Epithelial cell of proximal tubule (primary cell): ENCODE measurements at regions not wholly inside any gene's neighbourhood (a gene's known extent, or its start where the extent isn't known, plus 50 kb on each side); places are given as distances from the start of the nearest gene placed in this dataset.

ENCODE experiments used
- DNase-seq: peaks from one replicate; pipeline ENCODE4 v3.0.0-alpha.2; 2011; ENCODE audit warnings: low read depth
- H3K4me3 ChIP-seq: 2 replicates; pipeline ENCODE4 v1.5.1; 2011; ENCODE audit warnings: low read depth, mild to moderate bottlenecking, low read length
- CTCF ChIP-seq: conservative IDR thresholded peaks from 2 replicates; pipeline ENCODE4 v1.5.1; 2012; ENCODE audit warnings: low read depth, mild to moderate bottlenecking, low read length

- DNase-seq, result no peak
- TF ChIP-seq CTCF, result no peak
- no peak overlapping the region for H3K4me3 ChIP-seq
Observed at GRCh38 chr9:86643946-86644674, 289.9 kb upstream of the TUT7 start.

GRCh38 chr9:86642721-86643120 is 288.5 kb upstream of the TUT7 start:
- no peak for TF ChIP-seq CTCF
- DNase-seq, result no peak
- H3K4me3 ChIP-seq, result no peak overlapping the region

- DNase-seq, result no peak
- no peak for TF ChIP-seq CTCF
- H3K4me3 ChIP-seq, result no peak overlapping the region
Observed at GRCh38 chr9:86641970-86642369, 287.8 kb upstream of the TUT7 start.

- DNase-seq, result no peak
- TF ChIP-seq CTCF, result peak; percentile 42
- H3K4me3 ChIP-seq, result no peak overlapping the region
Observed at GRCh38 chr9:86639899-86640379, 285.7 kb upstream of the TUT7 start.

GRCh38 chr9:86639287-86639686 is 285.1 kb upstream of the TUT7 start:
- DNase-seq, result no peak
- no peak overlapping the region for H3K4me3 ChIP-seq
- no peak for TF ChIP-seq CTCF

- TF ChIP-seq CTCF, result no peak
- no peak overlapping the region for H3K4me3 ChIP-seq
- no peak for DNase-seq
Observed at GRCh38 chr9:86638109-86638508, 283.9 kb upstream of the TUT7 start.

- TF ChIP-seq CTCF, result peak; percentile 93
- no peak for DNase-seq
- no peak overlapping the region for H3K4me3 ChIP-seq
Observed at GRCh38 chr9:86637515-86637914, 283.3 kb upstream of the TUT7 start.
